Activated T-cell treated with anti-CD3 and anti-CD28 coated beads, Interleukin-2, amount 50 U/mL, for 48 hours (primary cell): ENCODE measurements at regions not wholly inside any gene's neighbourhood (a gene's known extent, or its start where the extent isn't known, plus 50 kb on each side); places are given as distances from the start of the nearest gene placed in this dataset.
"Not testable (repeated sequence)": the region's sequence is repeated elsewhere in the genome, so short reads cannot be mapped to it uniquely, and the experiment has no call there.

Experiments used
- DNase-seq, 2 experiments: peaks; one replicate each; pipeline ENCODE4 v3.0.0-alpha.2; 2020

- DNase-seq = no peak
Observed at GRCh38 chr7:67361150-67361549, 364.5 kb downstream of the TYW1 start.

GRCh38 chr7:67364441-67365017, 367.9 kb downstream of the TYW1 start:
- no peak for DNase-seq

- peak; percentile 53 to 59 for DNase-seq
Observed at GRCh38 chr7:67371429-67372305, 375.0 kb downstream of the TYW1 start.

- not testable (repeated sequence) for DNase-seq
Observed at GRCh38 chr7:67373389-67373788, 376.8 kb downstream of the TYW1 start.

- DNase-seq = no peak
Observed at GRCh38 chr7:67375427-67375826, 378.8 kb downstream of the TYW1 start.

- DNase-seq = peak; percentile 61 to 72
Observed at GRCh38 chr7:67377939-67378862, 381.6 kb downstream of the TYW1 start.

GRCh38 chr7:67380326-67380725, 383.7 kb downstream of the TYW1 start:
- DNase-seq = no peak

GRCh38 chr7:67380858-67381257, 384.2 kb downstream of the TYW1 start:
- no peak for DNase-seq

GRCh38 chr7:67387851-67388250, 391.2 kb downstream of the TYW1 start:
- DNase-seq = no peak

- no peak for DNase-seq
Observed at GRCh38 chr7:67391168-67391567, 394.5 kb downstream of the TYW1 start.

- DNase-seq = no peak
Observed at GRCh38 chr7:67392596-67393438, 396.2 kb downstream of the TYW1 start.

- no peak for DNase-seq
Observed at GRCh38 chr7:67393903-67394302, 397.3 kb downstream of the TYW1 start.

- DNase-seq = no peak
Observed at GRCh38 chr7:67398916-67399315, 402.3 kb downstream of the TYW1 start.

GRCh38 chr7:67401492-67401891, 404.9 kb downstream of the TYW1 start:
- DNase-seq = no peak

GRCh38 chr7:67402280-67402679, 405.6 kb downstream of the TYW1 start:
- no peak for DNase-seq

- no peak for DNase-seq
Observed at GRCh38 chr7:67406976-67407375, 410.3 kb downstream of the TYW1 start.

GRCh38 chr7:67407392-67408071, 410.9 kb downstream of the TYW1 start:
- no peak for DNase-seq

- no peak for DNase-seq
Observed at GRCh38 chr7:67408109-67408508, 411.5 kb downstream of the TYW1 start.

- no peak for DNase-seq
Observed at GRCh38 chr7:67413670-67414069, 417.0 kb downstream of the TYW1 start.

GRCh38 chr7:67414858-67415257, 418.2 kb downstream of the TYW1 start:
- no peak for DNase-seq

GRCh38 chr7:67422601-67423000, 426.0 kb downstream of the TYW1 start:
- DNase-seq = no peak

GRCh38 chr7:67423065-67423464, 426.4 kb downstream of the TYW1 start:
- no peak for DNase-seq
